GM20000 (cell line): ENCODE measurements at regions not wholly inside any gene's neighbourhood (a gene's known extent, or its start where the extent isn't known, plus 50 kb on each side); places are given as distances from the start of the nearest gene placed in this dataset.

Experiments
- DNase-seq: peaks from one replicate; pipeline ENCODE4 v3.0.0; 2012; ENCODE audit warnings: low spot score
- CTCF ChIP-seq: IDR thresholded peaks from 2 replicates; pipeline ENCODE4 v1.5.1; 2012; ENCODE audit warnings: mild to moderate bottlenecking, control low read depth; ENCODE audit errors: extremely low read depth, missing control alignments

- DNase-seq, result no peak
- no peak for TF ChIP-seq CTCF
These were observed 84.0 kb upstream of the FGF3 start for GRCh38 chr11:69903211-69903610.

GRCh38 chr11:69904161-69904973 lies 85.2 kb upstream of the FGF3 start:
- no peak for TF ChIP-seq CTCF

GRCh38 chr11:69904974-69905535 lies 85.8 kb upstream of the FGF3 start:
- no peak for DNase-seq
- no peak for TF ChIP-seq CTCF

More at GRCh38 chr11:69904161-69904973, 85.2 kb upstream of the FGF3 start:
- no peak for DNase-seq

GRCh38 chr11:69905611-69906452 lies 86.6 kb upstream of the FGF3 start:
- TF ChIP-seq CTCF, result no peak
- no peak for DNase-seq

- no peak for TF ChIP-seq CTCF
- DNase-seq, result no peak
These were observed 87.3 kb upstream of the FGF3 start for GRCh38 chr11:69906453-69906907.

GRCh38 chr11:69907611-69908010 lies 88.4 kb upstream of the FGF3 start:
- no peak for TF ChIP-seq CTCF
- no peak for DNase-seq
